ENCODE measurements at regions not wholly inside any gene's neighbourhood (a gene's known extent, or its start where the extent isn't known, plus 50 kb on each side); places are given as distances from the start of the nearest gene placed in this dataset.
"Not testable (repeated sequence)": the region's sequence is repeated elsewhere in the genome, so short reads cannot be mapped to it uniquely, and the experiment has no call there.

- Mint-ChIP-seq H3K4me3 (no peak overlapping the region), H3K27ac (no peak overlapping the region), H3K36me3 (ENCODE audit: low read depth) (no peaks in the 10 kb centered on the region), H3K4me1 (ENCODE audit: low read depth) (no peaks in the 10 kb centered on the region), H3K9me3 (peaks cover under 1% of the 10 kb centered on the region), H3K27me3 (ENCODE audit: low read depth) (peaks cover 4% of the 10 kb centered on the region)
- no peak for DNase-seq
- CTCF ChIA-PET = interaction anchor here (0.6 kb wide), 1 partner anchor 473 kb away, joined by 5 read pairs; no protein-coding TSS in a partner anchor
- intact Hi-C loops (cut with micrococcal nuclease) = no loop called here
Measured at GRCh38 chr1:100816049-100816448, 78.6 kb downstream of the EXTL2 start.

- H3K9me3 Mint-ChIP-seq; H3K27me3 Mint-ChIP-seq (ENCODE audit: low read depth); H3K4me3 Mint-ChIP-seq; H3K36me3 Mint-ChIP-seq (ENCODE audit: low read depth); DNase-seq; H3K27ac Mint-ChIP-seq; H3K4me1 Mint-ChIP-seq (ENCODE audit: low read depth); intact Hi-C loops (cut with micrococcal nuclease): not testable (repeated sequence)
- CTCF ChIA-PET = interaction anchor here (0.9 to 1.2 kb wide), 3 partner anchors 12 to 48 kb away, joined by 3 read pairs; no protein-coding TSS in a partner anchor
Measured at GRCh38 chr1:100820195-100820594, 74.4 kb downstream of the EXTL2 start.

- intact Hi-C loops (cut with micrococcal nuclease) = not testable (repeated sequence)
Measured at GRCh38 chr1:100821919-100822318, 72.7 kb downstream of the EXTL2 start.

More at GRCh38 chr1:100821919-100822318, 72.7 kb downstream of the EXTL2 start:
- CTCF ChIA-PET; DNase-seq; H3K9me3 Mint-ChIP-seq; H3K36me3 Mint-ChIP-seq (ENCODE audit: low read depth); H3K27me3 Mint-ChIP-seq (ENCODE audit: low read depth); H3K27ac Mint-ChIP-seq; H3K4me1 Mint-ChIP-seq (ENCODE audit: low read depth); H3K4me3 Mint-ChIP-seq: not testable (repeated sequence)
